GM23248 (cell line): ENCODE measurements at regions not wholly inside any gene's neighbourhood (a gene's known extent, or its start where the extent isn't known, plus 50 kb on each side); places are given as distances from the start of the nearest gene placed in this dataset.

ENCODE experiments used
- DNase-seq: peaks from one replicate; pipeline ENCODE4 v3.0.0-alpha.2; 2015
- H2AFZ ChIP-seq: fragments of 200-600 bp; sonication (generic); 2 replicates; pipeline ENCODE4 v1.6.1; 2016; ENCODE audit warnings: antibody characterized with exemption
- H3F3A ChIP-seq: fragments of 200-600 bp; sonication (generic); 2 replicates; pipeline ENCODE4 v1.6.1; 2016; ENCODE audit warnings: mild to moderate bottlenecking, antibody characterized with exemption, mixed run types; ENCODE audit not compliant: insufficient read depth
- H3K27ac ChIP-seq: fragments of 200-600 bp; sonication (generic); 2 replicates; pipeline ENCODE4 v1.5.1; 2016; ENCODE audit warnings: mild to moderate bottlenecking
- H3K27me3 ChIP-seq: fragments of 200-600 bp; sonication (generic); replicated peaks from 2 replicates; pipeline ENCODE4 v1.6.1; 2016; ENCODE audit warnings: mild to moderate bottlenecking; ENCODE audit not compliant: insufficient read depth
- H3K36me3 ChIP-seq: fragments of 200-600 bp; sonication (generic); 2 replicates; pipeline ENCODE4 v1.6.1; 2016; ENCODE audit warnings: low read depth, mild to moderate bottlenecking
- H3K4me1 ChIP-seq: fragments of 200-600 bp; sonication (generic); 2 replicates; pipeline ENCODE4 v1.6.1; 2016; ENCODE audit warnings: mild to moderate bottlenecking; ENCODE audit not compliant: insufficient read depth
- H3K4me2 ChIP-seq: fragments of 200-600 bp; sonication (generic); one replicate; pipeline ENCODE4 v1.6.1; 2016; ENCODE audit warnings: mild to moderate bottlenecking; ENCODE audit not compliant: unreplicated experiment
- H3K4me3 ChIP-seq: fragments of 200-600 bp; sonication (generic); 2 replicates; pipeline ENCODE4 v1.5.1; 2016; ENCODE audit warnings: mild to moderate bottlenecking
- H3K79me2 ChIP-seq: fragments of 200-600 bp; sonication (generic); 2 replicates; pipeline ENCODE4 v1.6.1; 2016; ENCODE audit warnings: mild to moderate bottlenecking; ENCODE audit not compliant: insufficient read depth
- H3K9ac ChIP-seq: fragments of 200-600 bp; sonication (generic); 2 replicates; pipeline ENCODE4 v1.6.1; 2016; ENCODE audit warnings: mild to moderate bottlenecking
- H3K9me2 ChIP-seq: fragments of 200-600 bp; sonication (generic); 2 replicates; pipeline ENCODE4 v1.6.1; 2016; ENCODE audit warnings: mixed run types, mild to moderate bottlenecking, moderate library complexity; ENCODE audit not compliant: insufficient read depth
- H3K9me3 ChIP-seq: fragments of 200-600 bp; sonication (generic); one replicate; pipeline ENCODE4 v1.6.1; 2017; ENCODE audit warnings: low read depth
- H4K20me1 ChIP-seq: fragments of 200-600 bp; sonication (generic); 2 replicates; pipeline ENCODE4 v1.6.0; 2016; ENCODE audit not compliant: insufficient read depth
- EZH2 ChIP-seq: fragments of 200-600 bp; sonication (generic); IDR thresholded peaks from 2 replicates; pipeline ENCODE4 v1.6.1; 2018; ENCODE audit warnings: antibody characterized with exemption, mild to moderate bottlenecking; ENCODE audit not compliant: insufficient read depth, poor library complexity, severe bottlenecking
- EZH2phosphoT487 ChIP-seq: fragments of 200-600 bp; sonication (generic); IDR thresholded peaks from 2 replicates; pipeline ENCODE4 v1.6.1; 2018; ENCODE audit warnings: antibody characterized with exemption, moderate library complexity, mild to moderate bottlenecking, low read depth; ENCODE audit not compliant: insufficient read depth
- WGBS, 2 experiments: methylation state at CpG; one replicate each; pipeline ENCODE4 v1.1.6; 2015 to 2017; ENCODE audit warnings: low lambda C conversion rate in 2 of 2, low coverage in 1 of 2; ENCODE audit errors: missing lambda C conversion rate in 2 of 2; 5-methylcytosine and 5-hydroxymethylcytosine counted together
- in situ Hi-C: fragments of 300-500 bp; cut with MboI; formaldehyde crosslinking; loops from 2 replicates; pipeline ENCODE4 v1.15.0; 2020

GRCh38 chr5:99945478-99946442 lies 589.4 kb upstream of the FAM174A start:
- H3K4me1 ChIP-seq: no peaks in the 10 kb centered on the region
- no peak overlapping the region for H3K4me2 ChIP-seq
- no peak overlapping the region for H3K9ac ChIP-seq
- H3K9me3 ChIP-seq: no peaks in the 10 kb centered on the region
- H3K79me2 ChIP-seq: no peaks in the 10 kb centered on the region
- WGBS, 2 experiments: 22 to 28% methylated on average over 12 of the region's 12 CpGs
- H3K9me2 ChIP-seq: no peaks in the 10 kb centered on the region
- in situ Hi-C loops: no loop called here
- H4K20me1 ChIP-seq: no peaks in the 10 kb centered on the region
- DNase-seq: no peak
- H3K4me3 ChIP-seq: no peak overlapping the region
- no peaks in the 10 kb centered on the region for H3F3A ChIP-seq
- H3K27ac ChIP-seq: no peak overlapping the region
- no peaks in the 10 kb centered on the region for H3K27me3 ChIP-seq
- no peaks in the 10 kb centered on the region for H3K36me3 ChIP-seq
- no peak overlapping the region for H2AFZ ChIP-seq
- no peak for TF ChIP-seq EZH2phosphoT487
- TF ChIP-seq EZH2: no peak

GRCh38 chr5:99940540-99940939 lies 594.6 kb upstream of the FAM174A start:
- H3K4me2 ChIP-seq: no peak overlapping the region
- no peak for TF ChIP-seq EZH2phosphoT487
- TF ChIP-seq EZH2: no peak

DNA sequence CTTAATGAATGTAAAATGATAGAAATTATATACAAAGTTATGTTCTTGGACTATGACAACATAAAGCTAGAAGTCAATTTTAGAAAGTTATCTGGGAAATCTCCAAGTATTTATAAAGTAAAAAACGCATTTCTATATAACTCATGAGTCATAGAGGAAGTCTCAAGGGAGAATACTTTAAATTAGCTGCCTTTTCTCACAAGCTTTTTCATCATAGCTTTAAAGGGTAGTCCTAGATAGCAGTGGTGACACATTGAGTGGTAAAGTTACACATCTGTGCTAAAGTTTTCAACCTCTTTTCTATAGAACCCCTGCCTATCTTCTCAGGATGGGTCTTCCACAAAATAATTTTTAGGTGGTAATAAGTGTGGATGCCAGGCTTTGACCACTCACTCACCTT lies 598.3 kb upstream of the FAM174A start:
- in situ Hi-C loops: no loop called here

More at GRCh38 chr5:99940540-99940939, 594.6 kb upstream of the FAM174A start:
- Histone ChIP-seq H4K20me1 (no peaks in the 10 kb centered on the region), H3K4me1 (no peaks in the 10 kb centered on the region), H3F3A (no peaks in the 10 kb centered on the region), H3K27ac (no peak overlapping the region), H3K4me3 (no peak overlapping the region), H3K79me2 (no peaks in the 10 kb centered on the region), H3K9me3 (no peaks in the 10 kb centered on the region), H3K27me3 (no peaks in the 10 kb centered on the region), H3K9ac (no peak overlapping the region), H3K9me2 (no peaks in the 10 kb centered on the region), H2AFZ (no peak overlapping the region), H3K36me3 (no peaks in the 10 kb centered on the region; the same call in 1 of the 2 replicates)
- DNase-seq: no peak
- in situ Hi-C loops: no loop called here

DNA sequence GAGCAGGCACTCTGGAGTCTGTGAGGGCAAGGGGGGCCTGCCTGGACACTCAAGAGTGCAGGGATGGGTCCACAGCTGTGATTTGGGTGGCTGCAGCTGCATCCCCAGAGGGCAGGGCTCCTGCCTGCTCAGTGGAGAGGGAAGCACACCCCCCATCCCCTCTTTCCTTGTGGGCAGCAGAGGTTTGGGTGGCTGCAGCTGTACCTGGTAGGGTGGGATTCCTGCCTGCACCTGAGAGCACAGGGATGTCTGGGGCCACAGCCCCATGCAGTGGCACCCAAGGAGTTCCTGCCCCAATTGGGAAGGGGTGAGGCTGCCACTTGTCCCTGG lies 605.4 kb upstream of the FAM174A start:
- no peak for DNase-seq
- Histone ChIP-seq H2AFZ (no peak overlapping the region), H3K9ac (no peak overlapping the region), H3F3A (no peaks in the 10 kb centered on the region), H3K9me2 (no peaks in the 10 kb centered on the region), H3K27me3 (no peaks in the 10 kb centered on the region), H4K20me1 (no peaks in the 10 kb centered on the region), H3K4me2 (no peak overlapping the region), H3K36me3 (no peaks in the 10 kb centered on the region), H3K4me1 (no peaks in the 10 kb centered on the region), H3K9me3 (no peaks in the 10 kb centered on the region), H3K79me2 (no peaks in the 10 kb centered on the region), H3K27ac (no peak overlapping the region), H3K4me3 (no peak overlapping the region)
- TF ChIP-seq EZH2 (no peak), EZH2phosphoT487 (no peak)
- in situ Hi-C loops: no loop called here

More for the DNA sequence above, 598.3 kb upstream of the FAM174A start:
- no peak for DNase-seq
- Histone ChIP-seq H3K4me3 (no peak overlapping the region), H4K20me1 (no peaks in the 10 kb centered on the region), H3K9me2 (no peaks in the 10 kb centered on the region), H3K9me3 (no peaks in the 10 kb centered on the region), H3K36me3 (no peaks in the 10 kb centered on the region; the same call in 1 of the 2 replicates), H3K4me2 (no peak overlapping the region), H2AFZ (no peak overlapping the region), H3F3A (no peaks in the 10 kb centered on the region), H3K27ac (no peak overlapping the region), H3K9ac (no peak overlapping the region), H3K79me2 (no peaks in the 10 kb centered on the region), H3K27me3 (no peaks in the 10 kb centered on the region), H3K4me1 (no peaks in the 10 kb centered on the region)
- WGBS, 2 experiments: 4% methylated on average over 1 of the region's 1 CpG
- TF ChIP-seq EZH2 (no peak), EZH2phosphoT487 (no peak)
